Bronchial epithelial cell (primary cell): ENCODE measurements at regions not wholly inside any gene's neighbourhood (a gene's known extent, or its start where the extent isn't known, plus 50 kb on each side); places are given as distances from the start of the nearest gene placed in this dataset.

Source experiments
- DNase-seq: peaks from one replicate; pipeline ENCODE4 v3.0.0-alpha.2; 2010; ENCODE audit warnings: low read depth
- FAIRE-seq: peaks from 2 replicates; lab custom pipeline; 2011; peaks lifted over from hg19 to GRCh38; lab: Jason Lieb, UNC
- H3K27me3 ChIP-seq: 2 replicates; pipeline ENCODE4 v1.5.1; 2011; ENCODE audit warnings: low read length; ENCODE audit not compliant: control insufficient read depth, insufficient read depth
- H3K36me3 ChIP-seq: 2 replicates; pipeline ENCODE4 v1.5.1; 2011; ENCODE audit warnings: low read length; ENCODE audit not compliant: control insufficient read depth, insufficient read depth
- H3K4me3 ChIP-seq: 2 replicates; pipeline ENCODE4 v1.5.1; 2011; ENCODE audit warnings: mild to moderate bottlenecking, low read depth, low read length, control low read depth
- CTCF ChIP-seq: IDR thresholded peaks from 2 replicates; pipeline ENCODE4 v1.5.1; 2011; ENCODE audit warnings: mild to moderate bottlenecking, moderate library complexity, low read length, control low read depth, inconsistent platforms; ENCODE audit not compliant: insufficient read depth, severe bottlenecking

DNA sequence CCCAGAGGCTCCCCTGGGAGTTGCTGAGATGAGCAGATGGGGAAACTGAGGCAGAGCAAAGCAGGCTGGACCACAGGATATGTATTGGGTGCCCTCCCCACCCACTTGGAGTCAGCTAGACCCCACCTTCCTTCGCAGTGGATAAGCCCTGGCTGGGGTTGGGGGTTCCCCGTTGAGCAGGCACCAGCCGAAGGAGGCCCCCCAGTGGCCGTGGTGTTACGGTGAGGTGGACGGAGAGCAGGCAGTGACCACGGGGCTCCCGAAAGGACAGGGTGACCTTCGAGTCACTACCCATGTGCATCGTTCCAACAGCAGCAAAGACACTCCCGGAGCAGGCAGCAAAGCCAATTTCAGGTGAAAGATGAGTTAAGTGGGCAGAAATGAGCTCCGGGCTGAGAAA is 62.4 kb upstream of the ADGRE5 start:
- FAIRE-seq (no peak), DNase-seq (no peak)
- TF ChIP-seq CTCF = no peak
- Histone ChIP-seq H3K4me3 (no peak overlapping the region), H3K36me3 (no peaks in the 10 kb centered on the region), H3K27me3 (no peaks in the 10 kb centered on the region)

GRCh38 chr19:14317157-14317556 is 64.1 kb upstream of the ADGRE5 start:
- no peaks in the 10 kb centered on the region for H3K27me3 ChIP-seq
- no peak overlapping the region for H3K4me3 ChIP-seq
- no peaks in the 10 kb centered on the region for H3K36me3 ChIP-seq
- no peak for DNase-seq
- no peak for FAIRE-seq
- no peak for TF ChIP-seq CTCF

GRCh38 chr19:14315433-14315832 is 65.8 kb upstream of the ADGRE5 start:
- Histone ChIP-seq H3K27me3 (no peaks in the 10 kb centered on the region), H3K36me3 (no peaks in the 10 kb centered on the region), H3K4me3 (no peak overlapping the region)
- FAIRE-seq (no peak), DNase-seq (no peak)
- no peak for TF ChIP-seq CTCF

GRCh38 chr19:14310055-14310454 is 71.2 kb upstream of the ADGRE5 start:
- Histone ChIP-seq H3K4me3 (no peak overlapping the region), H3K27me3 (no peaks in the 10 kb centered on the region), H3K36me3 (no peaks in the 10 kb centered on the region)
- TF ChIP-seq CTCF = no peak
- DNase-seq = no peak
- no peak for FAIRE-seq

- no peak overlapping the region for H3K4me3 ChIP-seq
- no peaks in the 10 kb centered on the region for H3K27me3 ChIP-seq
- H3K36me3 ChIP-seq = no peaks in the 10 kb centered on the region
- FAIRE-seq (no peak), DNase-seq (no peak)
- no peak for TF ChIP-seq CTCF
These were observed 75.5 kb upstream of the ADGRE5 start for GRCh38 chr19:14305706-14306105.

DNA sequence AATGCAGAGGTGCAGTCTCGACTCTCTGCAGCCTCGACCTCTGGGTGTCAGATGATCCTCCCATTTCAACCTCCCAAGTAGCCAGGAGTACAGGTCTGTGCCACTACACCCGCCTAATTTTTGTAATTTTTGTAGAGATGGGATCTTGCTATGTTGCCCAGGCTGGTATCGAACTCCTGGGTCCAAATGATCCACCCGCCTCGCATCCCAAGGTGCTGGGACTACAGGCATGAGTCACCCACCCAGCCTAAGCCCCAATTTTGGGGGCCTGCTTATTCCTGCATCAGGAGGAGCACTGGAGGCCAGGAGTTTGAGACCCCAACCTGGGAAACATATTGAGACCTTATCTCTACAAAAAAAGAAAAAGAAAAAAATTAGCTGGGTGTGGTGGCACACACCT is 80.1 kb upstream of the ADGRE5 start:
- TF ChIP-seq CTCF = no peak
- DNase-seq = no peak
- no peak for FAIRE-seq

More for the DNA sequence above, 80.1 kb upstream of the ADGRE5 start:
- Histone ChIP-seq H3K4me3 (no peak overlapping the region), H3K27me3 (no peaks in the 10 kb centered on the region), H3K36me3 (no peaks in the 10 kb centered on the region)
